Astrocyte (in vitro differentiated cells and primary cell): ENCODE measurements at regions not wholly inside any gene's neighbourhood (a gene's known extent, or its start where the extent isn't known, plus 50 kb on each side); places are given as distances from the start of the nearest gene placed in this dataset.

Source experiments
- DNase-seq: peaks from one replicate; pipeline ENCODE4 v3.0.0-alpha.2; 2010; ENCODE audit warnings: low read depth
- FAIRE-seq: peaks from 2 replicates; lab custom pipeline; 2011; peaks lifted over from hg19 to GRCh38; lab: Jason Lieb, UNC
- H2AFZ ChIP-seq: 2 replicates; pipeline ENCODE4 v1.6.0; 2012; ENCODE audit warnings: low read depth, low read length, inconsistent platforms
- H3K27ac ChIP-seq: 2 replicates; pipeline ENCODE4 v1.5.1; 2011; ENCODE audit warnings: low read depth, low read length, inconsistent platforms
- H3K27me3 ChIP-seq: 2 replicates; pipeline ENCODE4 v1.6.0; 2011; ENCODE audit warnings: low read length, inconsistent platforms; ENCODE audit not compliant: insufficient read depth
- H3K36me3 ChIP-seq: 2 replicates; pipeline ENCODE4 v1.5.1; 2011; ENCODE audit warnings: low read length, inconsistent platforms; ENCODE audit not compliant: insufficient read depth
- H3K4me1 ChIP-seq: 2 replicates; pipeline ENCODE4 v1.5.1; 2011; ENCODE audit warnings: low read length, inconsistent platforms; ENCODE audit not compliant: insufficient read depth
- H3K4me2 ChIP-seq: 2 replicates; pipeline ENCODE4 v1.6.0; 2012; ENCODE audit warnings: low read length, inconsistent platforms
- H3K4me3 ChIP-seq: 2 replicates; pipeline ENCODE4 v1.5.1; 2011; ENCODE audit warnings: low read depth, mild to moderate bottlenecking, low read length, inconsistent platforms; ENCODE audit not compliant: insufficient read depth
- H3K79me2 ChIP-seq: 2 replicates; pipeline ENCODE4 v1.6.0; 2012; ENCODE audit warnings: mild to moderate bottlenecking, low read length, inconsistent platforms; ENCODE audit not compliant: insufficient read depth
- H3K9ac ChIP-seq: 2 replicates; pipeline ENCODE4 v1.6.0; 2012; ENCODE audit warnings: mild to moderate bottlenecking, low read length, inconsistent platforms
- H3K9me3 ChIP-seq: 2 replicates; pipeline ENCODE4 v1.5.1; 2012; ENCODE audit warnings: low read depth, mild to moderate bottlenecking, low read length, inconsistent platforms; ENCODE audit not compliant: insufficient read depth
- H4K20me1 ChIP-seq: 2 replicates; pipeline ENCODE4 v1.6.0; 2012; ENCODE audit warnings: low read length, inconsistent platforms; ENCODE audit not compliant: insufficient read depth
- H3K27ac Mint-ChIP-seq: one replicate; pipeline ENCODE4 v1.8.0; 2021; ENCODE audit warnings: mild to moderate bottlenecking, mixed read lengths; ENCODE audit not compliant: unreplicated experiment
- H3K27me3 Mint-ChIP-seq: one replicate; pipeline ENCODE4 v1.8.0; 2021; ENCODE audit warnings: low read depth, mixed read lengths; ENCODE audit not compliant: unreplicated experiment
- H3K36me3 Mint-ChIP-seq: one replicate; pipeline ENCODE4 v1.8.0; 2021; ENCODE audit warnings: low read depth, mixed read lengths; ENCODE audit not compliant: unreplicated experiment
- H3K4me1 Mint-ChIP-seq: one replicate; pipeline ENCODE4 v1.8.0; 2021; ENCODE audit warnings: low read depth, mixed read lengths; ENCODE audit not compliant: unreplicated experiment
- H3K4me3 Mint-ChIP-seq: one replicate; pipeline ENCODE4 v1.8.0; 2021; ENCODE audit warnings: mild to moderate bottlenecking, moderate library complexity, mixed read lengths; ENCODE audit not compliant: unreplicated experiment
- H3K9me3 Mint-ChIP-seq: one replicate; pipeline ENCODE4 v1.8.0; 2021; ENCODE audit warnings: mild to moderate bottlenecking, mixed read lengths; ENCODE audit not compliant: unreplicated experiment
- EZH2 ChIP-seq: IDR thresholded peaks from 2 replicates; pipeline ENCODE4 v1.6.1; 2012; ENCODE audit warnings: mild to moderate bottlenecking, low read length, inconsistent platforms; ENCODE audit not compliant: insufficient read depth
- TF ChIP-seq, protein P1 (sequence below): IDR thresholded peaks from 2 replicates; pipeline ENCODE4 v1.5.1; 2011; ENCODE audit warnings: low read depth, mild to moderate bottlenecking, inconsistent platforms, low read length, moderate library complexity; ENCODE audit not compliant: insufficient read depth

DNA sequence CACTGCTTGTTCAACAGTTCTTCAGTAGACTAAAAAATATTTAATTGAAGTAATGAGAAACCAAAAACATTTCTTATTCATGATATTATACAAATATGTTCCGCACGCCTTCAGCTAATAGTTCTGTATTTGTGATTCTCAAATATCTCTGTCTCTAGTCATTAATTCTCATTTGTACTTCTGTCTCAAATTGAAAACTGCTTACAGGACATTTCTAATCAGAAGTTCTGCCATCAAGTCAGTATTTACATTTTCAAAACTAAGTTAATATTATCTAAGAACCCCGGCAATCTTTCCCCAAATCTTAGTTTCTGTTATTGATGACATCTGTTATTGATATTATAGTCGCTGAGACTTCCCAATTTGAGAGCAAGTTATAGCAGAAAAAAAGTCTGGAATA, 78.6 kb upstream of the PGRMC2 start:
- no peak overlapping the region for H3K4me2 ChIP-seq
- no peaks in the 10 kb centered on the region for H3K36me3 ChIP-seq
- Mint-ChIP-seq H3K27ac (no peak overlapping the region), H3K27me3 (no peaks in the 10 kb centered on the region), H3K4me1 (peaks cover 13% of the 10 kb centered on the region), H3K36me3 (peaks cover 17% of the 10 kb centered on the region), H3K4me3 (no peak overlapping the region), H3K9me3 (peaks cover 5% of the 10 kb centered on the region)
- H3K27ac ChIP-seq: no peak overlapping the region
- H3K4me1 ChIP-seq: peaks cover 7% of the 10 kb centered on the region
- no peaks in the 10 kb centered on the region for H3K79me2 ChIP-seq
- no peak overlapping the region for H3K9ac ChIP-seq
- FAIRE-seq (no peak), DNase-seq (no peak)
- no peak overlapping the region for H2AFZ ChIP-seq
- H3K9me3 ChIP-seq: no peaks in the 10 kb centered on the region
- H4K20me1 ChIP-seq: no peaks in the 10 kb centered on the region
- H3K27me3 ChIP-seq: no peaks in the 10 kb centered on the region
- no peak for TF ChIP-seq EZH2
- TF ChIP-seq, protein P1, sequence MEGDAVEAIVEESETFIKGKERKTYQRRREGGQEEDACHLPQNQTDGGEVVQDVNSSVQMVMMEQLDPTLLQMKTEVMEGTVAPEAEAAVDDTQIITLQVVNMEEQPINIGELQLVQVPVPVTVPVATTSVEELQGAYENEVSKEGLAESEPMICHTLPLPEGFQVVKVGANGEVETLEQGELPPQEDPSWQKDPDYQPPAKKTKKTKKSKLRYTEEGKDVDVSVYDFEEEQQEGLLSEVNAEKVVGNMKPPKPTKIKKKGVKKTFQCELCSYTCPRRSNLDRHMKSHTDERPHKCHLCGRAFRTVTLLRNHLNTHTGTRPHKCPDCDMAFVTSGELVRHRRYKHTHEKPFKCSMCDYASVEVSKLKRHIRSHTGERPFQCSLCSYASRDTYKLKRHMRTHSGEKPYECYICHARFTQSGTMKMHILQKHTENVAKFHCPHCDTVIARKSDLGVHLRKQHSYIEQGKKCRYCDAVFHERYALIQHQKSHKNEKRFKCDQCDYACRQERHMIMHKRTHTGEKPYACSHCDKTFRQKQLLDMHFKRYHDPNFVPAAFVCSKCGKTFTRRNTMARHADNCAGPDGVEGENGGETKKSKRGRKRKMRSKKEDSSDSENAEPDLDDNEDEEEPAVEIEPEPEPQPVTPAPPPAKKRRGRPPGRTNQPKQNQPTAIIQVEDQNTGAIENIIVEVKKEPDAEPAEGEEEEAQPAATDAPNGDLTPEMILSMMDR: no peak
- H3K4me3 ChIP-seq: no peak overlapping the region

DNA sequence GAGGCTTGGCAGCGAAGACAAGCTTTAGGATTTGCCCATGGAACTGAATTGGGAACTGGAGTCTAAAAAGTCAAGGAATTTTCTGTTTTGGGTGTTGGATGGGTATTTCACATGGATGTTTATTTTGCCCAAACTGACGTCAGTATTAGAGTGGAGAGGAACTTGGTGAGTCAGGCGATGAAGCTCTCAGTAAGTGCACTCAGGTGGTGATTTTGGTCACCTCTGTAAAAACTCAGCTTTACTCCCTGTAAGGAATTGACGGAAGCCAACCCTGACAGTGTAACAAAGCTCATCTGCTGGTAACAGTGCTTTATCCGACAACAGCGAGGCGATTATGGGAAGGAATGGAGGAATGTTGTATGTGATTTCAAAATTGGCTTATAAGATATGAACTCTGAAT, 77.0 kb upstream of the PGRMC2 start:
- H2AFZ ChIP-seq: no peak overlapping the region
- no peak overlapping the region for H3K4me3 ChIP-seq
- Mint-ChIP-seq H3K9me3 (peaks cover 2% of the 10 kb centered on the region), H3K4me3 (no peak overlapping the region), H3K27me3 (no peaks in the 10 kb centered on the region), H3K36me3 (peaks cover 13% of the 10 kb centered on the region), H3K27ac (no peak overlapping the region), H3K4me1 (peaks cover 5% of the 10 kb centered on the region)
- H3K36me3 ChIP-seq: no peaks in the 10 kb centered on the region
- no peaks in the 10 kb centered on the region for H3K79me2 ChIP-seq
- no peak overlapping the region for H3K27ac ChIP-seq
- H3K27me3 ChIP-seq: no peaks in the 10 kb centered on the region
- H3K9ac ChIP-seq: no peak overlapping the region
- no peak for DNase-seq
- TF ChIP-seq, protein P1: no peak
- no peak for TF ChIP-seq EZH2
- no peaks in the 10 kb centered on the region for H3K9me3 ChIP-seq
- no peak overlapping the region for H3K4me2 ChIP-seq
- H3K4me1 ChIP-seq: no peaks in the 10 kb centered on the region
- no peak for FAIRE-seq
- no peaks in the 10 kb centered on the region for H4K20me1 ChIP-seq

DNA sequence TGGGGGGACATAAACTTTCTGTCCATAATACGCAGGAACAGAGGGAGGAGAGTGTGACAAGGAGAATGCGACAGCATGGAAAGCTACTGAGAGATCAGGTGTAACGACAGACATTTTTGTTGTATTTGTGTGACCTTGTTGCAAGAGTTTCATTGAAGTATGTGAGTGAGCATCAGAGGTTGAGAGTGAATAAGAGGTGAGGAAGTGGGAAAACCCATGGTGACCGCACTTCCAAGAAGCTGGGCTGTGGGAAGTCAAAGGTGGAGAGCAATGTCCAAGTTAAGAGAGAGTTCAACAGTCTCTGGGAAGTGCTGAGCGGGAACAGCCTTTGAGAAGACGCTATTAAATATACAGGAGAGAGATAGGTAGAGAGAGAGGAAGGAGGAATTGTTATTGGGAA, 76.4 kb upstream of the PGRMC2 start:
- Histone ChIP-seq H3K4me3 (no peak overlapping the region), H3K4me1 (no peaks in the 10 kb centered on the region), H2AFZ (no peak overlapping the region), H4K20me1 (no peaks in the 10 kb centered on the region), H3K9ac (no peak overlapping the region), H3K9me3 (no peaks in the 10 kb centered on the region), H3K27me3 (no peaks in the 10 kb centered on the region), H3K4me2 (no peak overlapping the region), H3K36me3 (no peaks in the 10 kb centered on the region), H3K27ac (no peak overlapping the region), H3K79me2 (no peaks in the 10 kb centered on the region)
- H3K9me3 Mint-ChIP-seq: peaks cover 2% of the 10 kb centered on the region
- no peak for FAIRE-seq
- H3K27ac Mint-ChIP-seq: no peak overlapping the region
- TF ChIP-seq, protein P1: no peak
- no peak for TF ChIP-seq EZH2
- H3K4me1 Mint-ChIP-seq: peaks cover 11% of the 10 kb centered on the region
- no peak for DNase-seq
- peaks cover 13% of the 10 kb centered on the region for H3K36me3 Mint-ChIP-seq
- no peak overlapping the region for H3K4me3 Mint-ChIP-seq
- no peaks in the 10 kb centered on the region for H3K27me3 Mint-ChIP-seq
